ENCODE measurements at regions not wholly inside any gene's neighbourhood (a gene's known extent, or its start where the extent isn't known, plus 50 kb on each side); places are given as distances from the start of the nearest gene placed in this dataset.
A peak's percentile ranks its signal among the peaks of the same experiment; 100 is the strongest.

DNA sequence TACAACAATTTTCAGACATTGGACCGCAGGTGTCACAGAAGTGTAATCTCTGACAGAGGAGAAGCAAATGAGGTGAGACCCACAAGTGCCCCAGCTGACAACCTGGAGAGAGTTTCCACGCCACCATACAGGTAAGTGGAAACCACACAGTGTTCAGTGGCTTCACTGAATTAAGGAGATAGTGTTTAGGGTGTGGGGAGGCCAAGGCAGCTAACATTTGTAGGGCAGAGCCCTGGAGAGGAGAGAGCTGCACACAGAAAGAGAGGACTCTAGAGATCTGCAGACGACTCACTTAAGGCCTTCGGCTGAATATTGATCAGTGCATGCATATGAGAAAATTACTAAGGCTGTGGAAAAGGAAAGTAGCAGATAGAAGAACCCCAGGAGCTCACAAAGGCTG lies 228.9 kb upstream of the TNRC6C start:
- H3K4ac ChIP-seq (ENCODE audit: low read length) = no peak overlapping the region
- no CpG with 5 or more reads among the region's 4 CpGs for WGBS, 2 donors (ENCODE audit: extremely low coverage in 2 of 2, insufficient read length in 2 of 2, insufficient replicate concordance in 1 of 2)
- H3K27ac ChIP-seq (replicated peaks; ENCODE audit: low read length) = no peak overlapping the region
- H3K4me3 ChIP-seq (ENCODE audit: low read length in 2 of 2) = no peak overlapping the region
- H2BK5ac ChIP-seq (ENCODE audit: low read length) = no peak overlapping the region
- H2AK5ac ChIP-seq (ENCODE audit: low read depth, low read length) = no peak overlapping the region
- peaks cover 0 to 7% of the 10 kb centered on the region in 2 donors for H3K9me3 ChIP-seq (replicated peaks in 1 of 2; ENCODE audit: control insufficient read depth in 2 of 2, insufficient read depth in 1 of 2, low read depth in 1 of 2, low read length in 2 of 2)
- no peak overlapping the region for H3K9ac ChIP-seq (ENCODE audit: low read depth, low read length, poor library complexity)
- H3K27me3 ChIP-seq (ENCODE audit: control insufficient read depth in 3 of 3, insufficient read depth in 3 of 3, low read depth in 1 of 3, low read length in 3 of 3) = peaks cover 0 to 12% (median 0%) of the 10 kb centered on the region in 3 experiments
- no peak overlapping the region for H4K8ac ChIP-seq (ENCODE audit: low read depth, low read length)
- no peak overlapping the region for H3K14ac ChIP-seq (ENCODE audit: low read length)
- DNase-seq (ENCODE audit: low spot score) = no peak
- no peak overlapping the region for H4K91ac ChIP-seq (ENCODE audit: low read depth, low read length, poor library complexity)
- H3K23ac ChIP-seq (ENCODE audit: low read depth, low read length, poor library complexity) = no peak overlapping the region
- no peak overlapping the region for H3K4me2 ChIP-seq (ENCODE audit: insufficient read depth, low read length, poor library complexity, severe bottlenecking)
- H2BK15ac ChIP-seq (ENCODE audit: low read length) = no peak overlapping the region
- H3K79me1 ChIP-seq (ENCODE audit: low read depth, low read length) = no peaks in the 10 kb centered on the region
- H3K18ac ChIP-seq (ENCODE audit: low read length) = no peak overlapping the region
- no peaks in the 10 kb centered on the region for H3K36me3 ChIP-seq (replicated peaks in 1 of 2; ENCODE audit: control insufficient read depth in 2 of 2, insufficient read depth in 2 of 2, low read length in 2 of 2)
- H2BK120ac ChIP-seq (ENCODE audit: low read depth, low read length) = no peak overlapping the region
- H2BK12ac ChIP-seq (ENCODE audit: low read length) = no peak overlapping the region
- peaks cover 5 to 15% of the 10 kb centered on the region in 2 donors for H3K4me1 ChIP-seq (ENCODE audit: control insufficient read depth in 2 of 2, insufficient read depth in 1 of 2, low read depth in 1 of 2, low read length in 2 of 2)
- H2AFZ ChIP-seq (ENCODE audit: low read length) = no peak overlapping the region

DNA sequence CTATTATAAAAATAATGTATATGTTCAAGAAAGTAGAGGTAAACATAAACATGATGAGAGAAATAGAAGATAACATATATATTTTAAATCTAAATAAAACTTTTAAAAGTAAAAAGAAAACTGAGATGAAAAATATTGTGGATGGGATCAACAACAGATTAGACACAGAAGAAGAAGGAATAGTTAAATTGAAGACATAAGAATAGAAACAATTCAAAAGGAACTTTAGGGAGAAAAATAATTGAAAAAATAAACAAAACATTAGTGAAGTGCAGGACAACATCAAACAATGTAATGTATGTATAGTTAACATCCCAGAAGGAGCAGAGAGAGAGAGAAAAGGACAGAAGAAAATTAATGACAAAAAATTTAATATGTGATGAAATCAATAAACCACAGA lies 228.1 kb upstream of the TNRC6C start:
- Histone ChIP-seq H3K27ac (replicated peaks; ENCODE audit: low read length) (no peak overlapping the region), H3K4me2 (ENCODE audit: insufficient read depth, low read length, poor library complexity, severe bottlenecking) (no peak overlapping the region), H3K18ac (ENCODE audit: low read length) (no peak overlapping the region), H3K36me3 (replicated peaks in 1 of 2; ENCODE audit: control insufficient read depth in 2 of 2, insufficient read depth in 2 of 2, low read length in 2 of 2) (no peaks in the 10 kb centered on the region), H2AK5ac (ENCODE audit: low read depth, low read length) (no peak overlapping the region), H2BK12ac (ENCODE audit: low read length) (no peak overlapping the region), H3K27me3 (ENCODE audit: control insufficient read depth in 3 of 3, insufficient read depth in 3 of 3, low read depth in 1 of 3, low read length in 3 of 3) (peaks cover 0 to 20% (median 0%) of the 10 kb centered on the region in 3 experiments), H2BK15ac (ENCODE audit: low read length) (no peak overlapping the region), H2BK5ac (ENCODE audit: low read length) (no peak overlapping the region), H3K14ac (ENCODE audit: low read length) (no peak overlapping the region), H2AFZ (ENCODE audit: low read length) (no peak overlapping the region), H3K9ac (ENCODE audit: low read depth, low read length, poor library complexity) (no peak overlapping the region), H3K9me3 (replicated peaks in 1 of 2; ENCODE audit: control insufficient read depth in 2 of 2, insufficient read depth in 1 of 2, low read depth in 1 of 2, low read length in 2 of 2) (peaks cover 0 to 7% of the 10 kb centered on the region in 2 donors), H3K79me1 (ENCODE audit: low read depth, low read length) (no peaks in the 10 kb centered on the region), H3K4me1 (ENCODE audit: control insufficient read depth in 2 of 2, insufficient read depth in 1 of 2, low read depth in 1 of 2, low read length in 2 of 2) (peaks cover 10 to 22% of the 10 kb centered on the region in 2 donors), H3K4ac (ENCODE audit: low read length) (no peak overlapping the region), H4K91ac (ENCODE audit: low read depth, low read length, poor library complexity) (no peak overlapping the region), H4K8ac (ENCODE audit: low read depth, low read length) (no peak overlapping the region), H3K23ac (ENCODE audit: low read depth, low read length, poor library complexity) (no peak overlapping the region), H3K4me3 (ENCODE audit: low read length in 2 of 2) (no peak overlapping the region), H2BK120ac (ENCODE audit: low read depth, low read length) (no peak overlapping the region)
- no peak for DNase-seq (ENCODE audit: low spot score)

DNA sequence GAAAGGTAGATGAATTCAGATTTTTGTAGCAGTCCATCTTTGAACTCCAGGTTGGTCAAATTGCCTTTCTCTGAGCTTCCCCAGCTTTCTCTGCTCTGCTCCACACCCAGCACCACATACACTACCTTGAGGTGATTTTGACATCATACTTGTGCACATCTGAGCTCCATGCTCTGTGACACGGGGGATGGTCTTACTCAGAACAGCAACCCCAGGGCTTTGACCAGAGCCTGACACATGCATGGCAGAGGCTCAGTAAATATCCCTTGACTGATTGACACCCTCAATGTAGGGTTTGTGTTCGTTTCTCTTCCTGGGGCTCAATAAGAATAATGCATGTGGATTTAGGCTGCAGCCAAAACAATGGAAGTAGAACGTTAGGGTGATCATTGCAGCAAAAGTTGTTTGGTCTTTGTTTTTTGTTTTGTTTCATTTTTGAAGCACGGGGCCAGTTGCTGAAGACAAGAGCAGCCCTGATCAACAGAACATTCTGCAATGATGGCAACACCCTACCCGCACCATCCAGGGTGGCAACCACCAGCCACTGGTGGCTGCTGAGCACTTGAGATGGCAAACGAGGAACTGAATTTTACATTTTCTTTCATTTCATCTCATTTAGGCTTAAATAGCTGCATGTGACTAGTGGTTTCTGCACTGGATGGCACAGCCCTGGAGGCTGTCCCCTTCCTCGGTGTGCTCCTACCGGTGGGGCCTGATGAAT lies 224.8 kb upstream of the TNRC6C start:
- peaks cover 0 to 5% of the 10 kb centered on the region in 2 donors for H3K9me3 ChIP-seq (replicated peaks in 1 of 2; ENCODE audit: control insufficient read depth in 2 of 2, insufficient read depth in 1 of 2, low read depth in 1 of 2, low read length in 2 of 2)
- H3K4me1 ChIP-seq (ENCODE audit: control insufficient read depth in 2 of 2, insufficient read depth in 1 of 2, low read depth in 1 of 2, low read length in 2 of 2) = peaks cover 7 to 32% of the 10 kb centered on the region in 2 donors
- H2BK120ac ChIP-seq (ENCODE audit: low read depth, low read length) = no peak overlapping the region
- no peak overlapping the region for H2AFZ ChIP-seq (ENCODE audit: low read length)
- peak overlapping the region; percentile 26 for H4K91ac ChIP-seq (ENCODE audit: low read depth, low read length, poor library complexity)
- peak overlapping the region; percentile 97 for H3K18ac ChIP-seq (ENCODE audit: low read length)
- peak overlapping the region; percentile 87 for H2BK5ac ChIP-seq (ENCODE audit: low read length)
- H3K79me1 ChIP-seq (ENCODE audit: low read depth, low read length) = no peaks in the 10 kb centered on the region
- peak overlapping the region; percentile 75 for H3K9ac ChIP-seq (ENCODE audit: low read depth, low read length, poor library complexity)
- H2BK15ac ChIP-seq (ENCODE audit: low read length) = peak overlapping the region; percentile 98
- no peak for DNase-seq (ENCODE audit: low spot score)
- peaks cover 0 to 27% (median 0%) of the 10 kb centered on the region in 3 experiments for H3K27me3 ChIP-seq (ENCODE audit: control insufficient read depth in 3 of 3, insufficient read depth in 3 of 3, low read depth in 1 of 3, low read length in 3 of 3)
- no peaks in the 10 kb centered on the region for H3K36me3 ChIP-seq (replicated peaks in 1 of 2; ENCODE audit: control insufficient read depth in 2 of 2, insufficient read depth in 2 of 2, low read length in 2 of 2)
- no CpG with 5 or more reads among the region's 8 CpGs for WGBS, 2 donors (ENCODE audit: extremely low coverage in 2 of 2, insufficient read length in 2 of 2, insufficient replicate concordance in 1 of 2)
- H3K23ac ChIP-seq (ENCODE audit: low read depth, low read length, poor library complexity) = peak overlapping the region; percentile 40
- H4K8ac ChIP-seq (ENCODE audit: low read depth, low read length) = no peak overlapping the region
- no peak overlapping the region for H3K4ac ChIP-seq (ENCODE audit: low read length)
- H2BK12ac ChIP-seq (ENCODE audit: low read length) = no peak overlapping the region
- H3K4me3 ChIP-seq (ENCODE audit: low read length in 2 of 2) = peak overlapping the region in 1 of 2 donors; percentile 24
- peak overlapping the region; percentile 87 for H2AK5ac ChIP-seq (ENCODE audit: low read depth, low read length)
- H3K14ac ChIP-seq (ENCODE audit: low read length) = no peak overlapping the region
- no peak overlapping the region for H3K4me2 ChIP-seq (ENCODE audit: insufficient read depth, low read length, poor library complexity, severe bottlenecking)
- no peak overlapping the region for H3K27ac ChIP-seq (replicated peaks; ENCODE audit: low read length)

DNA sequence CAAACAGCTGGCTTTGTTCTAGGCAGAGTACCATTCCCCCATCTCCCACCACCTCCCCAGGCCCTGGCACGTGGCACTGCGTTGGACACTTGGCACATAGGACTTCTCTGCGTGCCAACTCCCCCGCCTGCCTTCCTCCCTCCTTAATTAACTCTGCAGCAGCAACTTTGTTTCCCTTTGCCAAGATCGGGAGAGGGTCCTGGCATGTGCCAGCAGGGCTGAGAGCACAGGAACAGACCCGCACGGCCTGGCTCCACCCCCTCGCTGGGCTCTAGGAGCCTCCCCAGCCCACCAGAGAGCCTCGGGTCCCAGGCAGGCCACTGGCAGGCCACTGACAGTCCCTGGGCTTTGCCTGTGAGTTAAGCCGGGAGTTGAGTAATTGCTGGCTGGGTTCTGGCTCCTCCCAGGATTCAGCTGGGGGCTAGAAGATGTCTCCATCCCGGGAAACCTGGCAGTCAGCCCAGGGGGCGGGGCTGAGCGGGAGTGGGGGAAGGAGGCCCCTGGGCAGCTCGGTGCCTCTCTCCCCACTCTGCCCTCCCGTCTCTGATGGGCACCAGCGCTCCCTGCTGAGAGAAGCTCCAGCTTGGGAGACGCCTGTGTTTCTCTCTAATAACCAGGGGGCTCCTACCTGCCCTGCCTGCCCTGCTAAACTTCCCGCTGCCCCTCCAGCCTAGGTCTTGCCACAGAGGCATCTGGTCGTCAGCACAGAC lies 224.0 kb upstream of the TNRC6C start:
- Histone ChIP-seq H2AFZ (ENCODE audit: low read length) (peak overlapping the region; percentile 50), H3K23ac (ENCODE audit: low read depth, low read length, poor library complexity) (peak overlapping the region; percentile 52), H2BK12ac (ENCODE audit: low read length) (peak overlapping the region; percentile 69), H4K8ac (ENCODE audit: low read depth, low read length) (no peak overlapping the region), H4K91ac (ENCODE audit: low read depth, low read length, poor library complexity) (peak overlapping the region; percentile 26), H3K9me3 (replicated peaks in 1 of 2; ENCODE audit: control insufficient read depth in 2 of 2, insufficient read depth in 1 of 2, low read depth in 1 of 2, low read length in 2 of 2) (peaks cover 0 to 5% of the 10 kb centered on the region in 2 donors), H3K4ac (ENCODE audit: low read length) (peak overlapping the region; percentile 57), H3K79me1 (ENCODE audit: low read depth, low read length) (no peaks in the 10 kb centered on the region), H3K4me1 (ENCODE audit: control insufficient read depth in 2 of 2, insufficient read depth in 1 of 2, low read depth in 1 of 2, low read length in 2 of 2) (peaks cover 7 to 37% of the 10 kb centered on the region in 2 donors), H2BK120ac (ENCODE audit: low read depth, low read length) (peak overlapping the region; percentile 65), H3K27me3 (ENCODE audit: control insufficient read depth in 3 of 3, insufficient read depth in 3 of 3, low read depth in 1 of 3, low read length in 3 of 3) (peaks cover 0 to 32% (median 0%) of the 10 kb centered on the region in 3 experiments), H3K27ac (replicated peaks; ENCODE audit: low read length) (peak overlapping the region; percentile 19), H3K36me3 (replicated peaks in 1 of 2; ENCODE audit: control insufficient read depth in 2 of 2, insufficient read depth in 2 of 2, low read length in 2 of 2) (no peaks in the 10 kb centered on the region), H3K4me3 (ENCODE audit: low read length in 2 of 2) (no peak overlapping the region), H2BK15ac (ENCODE audit: low read length) (peak overlapping the region; percentile 98), H2AK5ac (ENCODE audit: low read depth, low read length) (peak overlapping the region; percentile 97), H2BK5ac (ENCODE audit: low read length) (peak overlapping the region; percentile 87), H3K14ac (ENCODE audit: low read length) (no peak overlapping the region), H3K9ac (ENCODE audit: low read depth, low read length, poor library complexity) (peak overlapping the region; percentile 75), H3K4me2 (ENCODE audit: insufficient read depth, low read length, poor library complexity, severe bottlenecking) (peak overlapping the region; percentile 21), H3K18ac (ENCODE audit: low read length) (peak overlapping the region; percentile 97)
- no CpG with 5 or more reads among the region's 19 CpGs for WGBS, 2 donors (ENCODE audit: extremely low coverage in 2 of 2, insufficient read length in 2 of 2, insufficient replicate concordance in 1 of 2)
- DNase-seq (ENCODE audit: low spot score) = no peak
